AG04450 (cell line): ENCODE measurements at regions not wholly inside any gene's neighbourhood (a gene's known extent, or its start where the extent isn't known, plus 50 kb on each side); places are given as distances from the start of the nearest gene placed in this dataset.
"Not testable (repeated sequence)": the region's sequence is repeated elsewhere in the genome, so short reads cannot be mapped to it uniquely, and the experiment has no call there.

Experiments used
- CTCF ChIA-PET: fragments of 300-600, 350-600 bp; formaldehyde crosslinking; extraction: SDS; loops from one replicate; lab custom pipeline; 2022; ENCODE audit warnings: antibody characterized with exemption, inconsistent platforms; lab: Charles Lee
- POLR2A ChIA-PET: fragments of 350-600 bp; formaldehyde crosslinking; extraction: SDS; loops from one replicate; lab custom pipeline; 2021; ENCODE audit warnings: antibody characterized with exemption, inconsistent platforms; lab: Yijun Ruan, JAX
- DNase-seq: peaks from one replicate; pipeline ENCODE4 v3.0.0-alpha.2; 2011; ENCODE audit warnings: low read depth, low spot score
- H3K27ac ChIP-seq: one replicate; pipeline ENCODE4 v1.5.1; 2012; ENCODE audit warnings: low read depth, low read length, control low read depth
- H3K27me3 ChIP-seq: one replicate; pipeline ENCODE4 v1.6.0; 2012; ENCODE audit warnings: low read length; ENCODE audit not compliant: control insufficient read depth, insufficient read depth
- H3K4me3 ChIP-seq: 2 replicates; pipeline ENCODE4 v1.5.1; 2011; ENCODE audit warnings: mild to moderate bottlenecking, low read depth, low read length, control low read depth
- H3K9me3 ChIP-seq: 2 replicates; pipeline ENCODE4 v1.5.1; 2012; ENCODE audit warnings: low read length; ENCODE audit not compliant: control insufficient read depth, insufficient read depth
- TF ChIP-seq, protein P1 (sequence below): IDR thresholded peaks from 2 replicates; pipeline ENCODE4 v1.5.1; 2011; ENCODE audit warnings: low read depth, low read length, control low read depth, inconsistent platforms

DNA sequence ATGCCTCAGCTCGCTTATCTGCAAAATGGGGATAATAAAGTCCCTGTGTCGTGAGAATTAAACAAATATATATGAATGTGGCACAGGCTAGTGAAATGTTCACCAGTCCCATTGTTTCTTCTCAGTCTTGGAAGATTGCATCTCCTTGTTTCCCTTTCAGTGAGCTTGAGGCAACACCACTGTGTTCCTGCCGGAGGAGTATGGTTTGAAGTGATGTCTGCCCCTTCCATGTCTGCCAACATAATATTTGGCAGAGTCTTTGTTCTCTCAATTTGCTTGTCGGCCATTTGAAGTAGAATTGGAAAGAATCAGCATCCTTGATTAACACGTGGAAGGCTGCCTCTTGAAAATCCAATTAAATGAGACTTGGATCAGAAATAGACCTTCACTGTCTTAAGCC lies 1088.5 kb upstream of the INTU start:
- Histone ChIP-seq H3K27ac (no peak overlapping the region), H3K4me3 (no peak overlapping the region), H3K9me3 (no peaks in the 10 kb centered on the region), H3K27me3 (no peaks in the 10 kb centered on the region)
- no peak for DNase-seq
- TF ChIP-seq, protein P1, sequence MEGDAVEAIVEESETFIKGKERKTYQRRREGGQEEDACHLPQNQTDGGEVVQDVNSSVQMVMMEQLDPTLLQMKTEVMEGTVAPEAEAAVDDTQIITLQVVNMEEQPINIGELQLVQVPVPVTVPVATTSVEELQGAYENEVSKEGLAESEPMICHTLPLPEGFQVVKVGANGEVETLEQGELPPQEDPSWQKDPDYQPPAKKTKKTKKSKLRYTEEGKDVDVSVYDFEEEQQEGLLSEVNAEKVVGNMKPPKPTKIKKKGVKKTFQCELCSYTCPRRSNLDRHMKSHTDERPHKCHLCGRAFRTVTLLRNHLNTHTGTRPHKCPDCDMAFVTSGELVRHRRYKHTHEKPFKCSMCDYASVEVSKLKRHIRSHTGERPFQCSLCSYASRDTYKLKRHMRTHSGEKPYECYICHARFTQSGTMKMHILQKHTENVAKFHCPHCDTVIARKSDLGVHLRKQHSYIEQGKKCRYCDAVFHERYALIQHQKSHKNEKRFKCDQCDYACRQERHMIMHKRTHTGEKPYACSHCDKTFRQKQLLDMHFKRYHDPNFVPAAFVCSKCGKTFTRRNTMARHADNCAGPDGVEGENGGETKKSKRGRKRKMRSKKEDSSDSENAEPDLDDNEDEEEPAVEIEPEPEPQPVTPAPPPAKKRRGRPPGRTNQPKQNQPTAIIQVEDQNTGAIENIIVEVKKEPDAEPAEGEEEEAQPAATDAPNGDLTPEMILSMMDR: no peak
- POLR2A ChIA-PET: no interaction called here
- CTCF ChIA-PET: no interaction called here

DNA sequence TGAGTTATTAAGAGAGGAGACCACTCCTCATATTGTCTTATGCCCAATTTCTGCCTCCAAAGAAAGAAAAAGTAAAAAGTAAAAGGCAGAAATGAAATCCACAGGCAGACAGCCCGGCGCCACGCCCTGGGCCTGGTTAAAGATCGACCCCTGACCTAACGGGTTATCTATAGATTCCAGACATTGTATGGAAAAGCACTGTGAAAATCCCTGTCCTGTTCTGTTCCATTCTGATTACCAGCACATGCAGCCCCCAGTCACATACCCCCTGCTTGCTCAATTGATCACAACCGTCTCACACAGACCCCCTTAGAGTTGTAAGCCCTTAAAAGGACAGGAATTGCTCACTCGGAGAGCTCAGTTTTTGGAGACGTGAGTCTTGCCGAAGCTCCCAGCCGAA lies 1086.6 kb upstream of the INTU start:
- H3K9me3 ChIP-seq, H3K27me3 ChIP-seq, POLR2A ChIA-PET, H3K4me3 ChIP-seq, H3K27ac ChIP-seq, DNase-seq, CTCF ChIA-PET: not testable (repeated sequence)

GRCh38 chr4:126547352-126547751 lies 1085.4 kb upstream of the INTU start:
- Histone ChIP-seq H3K27me3 (no peaks in the 10 kb centered on the region), H3K9me3 (no peaks in the 10 kb centered on the region), H3K4me3 (no peak overlapping the region), H3K27ac (no peak overlapping the region)
- TF ChIP-seq, protein P1: no peak
- POLR2A ChIA-PET: no interaction called here
- CTCF ChIA-PET: interaction anchor here (0.5 kb wide), 1 partner anchor 16 kb away, joined by 5 read pairs; no protein-coding TSS in a partner anchor
- DNase-seq: no peak

DNA sequence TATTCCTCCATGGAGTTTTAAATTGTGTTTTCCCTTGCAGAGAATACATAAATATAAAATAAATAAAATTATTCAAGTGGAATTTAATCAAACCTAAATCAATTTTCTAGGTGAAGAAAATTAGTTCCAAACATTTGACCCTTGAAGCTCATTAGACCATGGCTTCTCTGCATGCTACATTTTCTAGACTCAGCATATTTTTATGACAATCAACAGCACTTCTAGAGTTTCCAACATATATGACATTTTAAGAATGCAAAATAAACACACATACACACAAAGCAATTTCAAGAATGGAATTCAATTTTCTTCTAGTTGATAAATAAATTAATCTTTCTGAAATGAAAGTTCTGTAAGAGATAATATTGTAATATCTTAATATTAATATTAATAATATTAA lies 1083.9 kb upstream of the INTU start:
- TF ChIP-seq, protein P1: no peak
- DNase-seq: no peak
- H3K27me3 ChIP-seq: no peaks in the 10 kb centered on the region
- no peak overlapping the region for H3K4me3 ChIP-seq
- H3K9me3 ChIP-seq: no peaks in the 10 kb centered on the region
- POLR2A ChIA-PET: no interaction called here
- CTCF ChIA-PET: no interaction called here
- H3K27ac ChIP-seq: no peak overlapping the region

DNA sequence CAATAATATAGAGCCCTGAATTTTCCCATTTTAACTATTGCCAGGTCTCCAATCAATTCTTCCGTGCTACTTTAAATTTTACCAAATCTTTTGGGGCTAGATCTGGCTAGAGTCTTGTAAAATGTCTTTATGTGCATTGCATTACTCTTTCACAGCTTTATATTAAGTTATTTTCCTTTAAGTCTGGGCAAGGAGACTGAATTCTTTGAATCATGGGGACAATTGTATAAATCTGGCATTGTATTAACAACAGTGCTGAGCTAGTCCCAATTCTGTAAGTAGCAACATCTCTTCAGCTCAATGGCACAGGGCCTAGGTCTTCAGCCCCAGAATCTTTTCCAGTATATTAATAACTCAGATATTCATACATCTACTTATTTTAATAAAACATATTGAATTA lies 1080.4 kb upstream of the INTU start:
- DNase-seq: no peak
- Histone ChIP-seq H3K27me3 (no peaks in the 10 kb centered on the region), H3K9me3 (no peaks in the 10 kb centered on the region), H3K27ac (no peak overlapping the region), H3K4me3 (no peak overlapping the region)
- ChIA-PET CTCF (interaction anchor here (1.2 kb wide), 1 partner anchor 10 kb away, joined by 3 read pairs; no protein-coding TSS in a partner anchor), POLR2A (no interaction called here)
- TF ChIP-seq, protein P1: no peak

GRCh38 chr4:126553248-126553647 lies 1079.5 kb upstream of the INTU start:
- ChIA-PET POLR2A (no interaction called here), CTCF (no interaction called here)
- DNase-seq: no peak
- no peaks in the 10 kb centered on the region for H3K9me3 ChIP-seq
- no peaks in the 10 kb centered on the region for H3K27me3 ChIP-seq
- TF ChIP-seq, protein P1: no peak
- H3K4me3 ChIP-seq: no peak overlapping the region
- no peak overlapping the region for H3K27ac ChIP-seq
